Endodermal cell (in vitro differentiated cells): ENCODE measurements at regions not wholly inside any gene's neighbourhood (a gene's known extent, or its start where the extent isn't known, plus 50 kb on each side); places are given as distances from the start of the nearest gene placed in this dataset.

Source experiments
- DNase-seq: peaks from one replicate; pipeline ENCODE4 v3.0.0-alpha.2; 2017
- H3K27ac ChIP-seq: 2 replicates; pipeline ENCODE4 v1.5.1; 2013; ENCODE audit warnings: mild to moderate bottlenecking, low read depth, low read length, moderate library complexity
- H3K27me3 ChIP-seq: 2 replicates; pipeline ENCODE4 v1.6.1; 2013; ENCODE audit warnings: mild to moderate bottlenecking, low read length, moderate library complexity; ENCODE audit not compliant: insufficient read depth, control insufficient read depth, poor library complexity, severe bottlenecking
- H3K36me3 ChIP-seq: 2 replicates; pipeline ENCODE4 v1.7.0; 2013; ENCODE audit warnings: mild to moderate bottlenecking, low read length, moderate library complexity; ENCODE audit not compliant: control insufficient read depth, insufficient read depth
- H3K4me1 ChIP-seq: one replicate; pipeline ENCODE4 v1.7.0; 2013; ENCODE audit warnings: low read length; ENCODE audit not compliant: control insufficient read depth, insufficient read depth
- H3K4me3 ChIP-seq: 2 replicates; pipeline ENCODE4 v1.5.1; 2013; ENCODE audit warnings: mild to moderate bottlenecking, low read length, moderate library complexity
- H3K9ac ChIP-seq: 2 replicates; pipeline ENCODE4 v1.6.1; 2013; ENCODE audit warnings: mild to moderate bottlenecking, low read length, moderate library complexity; ENCODE audit not compliant: poor library complexity, severe bottlenecking; ENCODE audit errors: extremely low read depth
- H3K9me3 ChIP-seq: 2 replicates; pipeline ENCODE4 v1.6.1; 2013; ENCODE audit warnings: mild to moderate bottlenecking, low read length, moderate library complexity; ENCODE audit not compliant: control insufficient read depth
- H3K27ac Mint-ChIP-seq: 2 replicates; pipeline ENCODE4 v1.8.0; 2020; ENCODE audit warnings: mixed read lengths
- H3K27me3 Mint-ChIP-seq: 2 replicates; pipeline ENCODE4 v1.8.0; 2021; ENCODE audit warnings: mild to moderate bottlenecking, mixed read lengths; ENCODE audit not compliant: insufficient read depth
- H3K36me3 Mint-ChIP-seq: 2 replicates; pipeline ENCODE4 v1.8.0; 2020; ENCODE audit warnings: low read depth, mixed read lengths
- H3K4me1 Mint-ChIP-seq: 2 replicates; pipeline ENCODE4 v1.8.0; 2020; ENCODE audit warnings: mixed read lengths
- H3K4me3 Mint-ChIP-seq: 2 replicates; pipeline ENCODE4 v1.8.0; 2020; ENCODE audit warnings: mild to moderate bottlenecking, moderate library complexity, mixed read lengths
- H3K9me3 Mint-ChIP-seq: 2 replicates; pipeline ENCODE4 v1.8.0; 2020; ENCODE audit warnings: mild to moderate bottlenecking, mixed read lengths
- CTCF ChIP-seq: fragments of 200-600 bp; sonication (generic); conservative IDR thresholded peaks from 2 replicates; pipeline ENCODE4 v1.5.0; 2021; ENCODE audit warnings: antibody characterized with exemption, mild to moderate bottlenecking
- WGBS, 2 experiments: methylation state at CpG; one replicate each; pipeline versions ENCODE4 v1.1.5 to v1.1.7; 2013; ENCODE audit warnings: missing lambda C conversion rate in 2 of 2, mixed read lengths in 1 of 2; ENCODE audit not compliant: insufficient coverage in 1 of 2, insufficient read length in 1 of 2; 5-methylcytosine and 5-hydroxymethylcytosine counted together

GRCh38 chr12:116465407-116465806, 93.8 kb upstream of the MAP1LC3B2 start:
- H3K27me3 ChIP-seq: no peaks in the 10 kb centered on the region
- no peak overlapping the region for H3K27ac ChIP-seq
- no peaks in the 10 kb centered on the region for H3K36me3 Mint-ChIP-seq
- H3K9me3 Mint-ChIP-seq: no peaks in the 10 kb centered on the region
- no peaks in the 10 kb centered on the region for H3K36me3 ChIP-seq
- H3K27ac Mint-ChIP-seq: no peak overlapping the region
- DNase-seq: no peak
- no peaks in the 10 kb centered on the region for H3K27me3 Mint-ChIP-seq
- H3K4me3 Mint-ChIP-seq: no peak overlapping the region
- no peaks in the 10 kb centered on the region for H3K9me3 ChIP-seq
- no peak overlapping the region for H3K9ac ChIP-seq
- H3K4me3 ChIP-seq: no peak overlapping the region
- no peak for TF ChIP-seq CTCF
- peaks cover 4% of the 10 kb centered on the region for H3K4me1 Mint-ChIP-seq
- no peaks in the 10 kb centered on the region for H3K4me1 ChIP-seq
- WGBS, 2 experiments: 77 to 83% methylated on average over 1 to 3 of the region's 3 CpGs

- H3K9ac ChIP-seq: no peak overlapping the region
- no peak overlapping the region for H3K27ac ChIP-seq
- peak; percentile 71 for DNase-seq
- peaks cover 4% of the 10 kb centered on the region for H3K4me1 Mint-ChIP-seq
- H3K9me3 ChIP-seq: no peaks in the 10 kb centered on the region
- H3K4me3 Mint-ChIP-seq: no peak overlapping the region
- H3K4me1 ChIP-seq: no peaks in the 10 kb centered on the region
- H3K27ac Mint-ChIP-seq: no peak overlapping the region
- TF ChIP-seq CTCF: no peak
- WGBS, 2 experiments: 67 to 73% methylated on average over 3 to 4 of the region's 4 CpGs
- no peaks in the 10 kb centered on the region for H3K36me3 ChIP-seq
- no peaks in the 10 kb centered on the region for H3K27me3 Mint-ChIP-seq
- H3K9me3 Mint-ChIP-seq: no peaks in the 10 kb centered on the region
- no peaks in the 10 kb centered on the region for H3K27me3 ChIP-seq
- H3K36me3 Mint-ChIP-seq: no peaks in the 10 kb centered on the region
- no peak overlapping the region for H3K4me3 ChIP-seq
These were observed 93.3 kb upstream of the MAP1LC3B2 start for GRCh38 chr12:116465856-116466255.

GRCh38 chr12:116466536-116466935, 92.6 kb upstream of the MAP1LC3B2 start:
- no peak overlapping the region for H3K27ac Mint-ChIP-seq
- peaks cover 4% of the 10 kb centered on the region for H3K4me1 Mint-ChIP-seq
- no peaks in the 10 kb centered on the region for H3K36me3 ChIP-seq

More at GRCh38 chr12:116466536-116466935, 92.6 kb upstream of the MAP1LC3B2 start:
- no peak overlapping the region for H3K4me3 Mint-ChIP-seq
- Histone ChIP-seq H3K27ac (no peak overlapping the region), H3K4me3 (no peak overlapping the region), H3K9me3 (no peaks in the 10 kb centered on the region), H3K27me3 (no peaks in the 10 kb centered on the region), H3K4me1 (no peaks in the 10 kb centered on the region), H3K9ac (no peak overlapping the region)
- H3K9me3 Mint-ChIP-seq: no peaks in the 10 kb centered on the region
- TF ChIP-seq CTCF: peak; percentile 11
- no peaks in the 10 kb centered on the region for H3K27me3 Mint-ChIP-seq
- 91% methylated on average over 3 of the region's 3 CpGs; no CpG with 5 or more reads in 1 of the 2 experiments for WGBS, 2 experiments
- no peaks in the 10 kb centered on the region for H3K36me3 Mint-ChIP-seq
- DNase-seq: no peak
